ENCODE measurements at regions not wholly inside any gene's neighbourhood (a gene's known extent, or its start where the extent isn't known, plus 50 kb on each side); places are given as distances from the start of the nearest gene placed in this dataset.

DNA sequence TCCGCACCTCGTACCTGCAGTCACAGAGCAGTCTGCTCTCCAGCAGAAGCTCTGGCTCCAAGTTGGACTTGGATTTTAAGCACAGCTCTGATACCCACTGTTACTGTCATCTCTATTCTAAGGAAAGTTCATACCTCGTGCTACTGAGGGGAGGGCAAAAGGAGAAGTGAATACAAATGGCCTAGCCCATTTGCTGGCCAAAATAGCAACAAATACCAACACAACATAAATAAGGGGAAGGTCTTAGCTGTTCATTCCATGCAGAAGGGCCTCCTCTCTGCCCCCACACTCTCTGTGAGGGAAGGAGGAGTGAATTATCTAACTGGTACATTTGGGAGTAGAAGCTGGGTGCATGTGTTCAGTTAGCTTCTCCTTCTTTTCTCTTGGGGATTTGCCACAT is 739.4 kb upstream of the RAB6C start:
- TF ChIP-seq, protein P1, sequence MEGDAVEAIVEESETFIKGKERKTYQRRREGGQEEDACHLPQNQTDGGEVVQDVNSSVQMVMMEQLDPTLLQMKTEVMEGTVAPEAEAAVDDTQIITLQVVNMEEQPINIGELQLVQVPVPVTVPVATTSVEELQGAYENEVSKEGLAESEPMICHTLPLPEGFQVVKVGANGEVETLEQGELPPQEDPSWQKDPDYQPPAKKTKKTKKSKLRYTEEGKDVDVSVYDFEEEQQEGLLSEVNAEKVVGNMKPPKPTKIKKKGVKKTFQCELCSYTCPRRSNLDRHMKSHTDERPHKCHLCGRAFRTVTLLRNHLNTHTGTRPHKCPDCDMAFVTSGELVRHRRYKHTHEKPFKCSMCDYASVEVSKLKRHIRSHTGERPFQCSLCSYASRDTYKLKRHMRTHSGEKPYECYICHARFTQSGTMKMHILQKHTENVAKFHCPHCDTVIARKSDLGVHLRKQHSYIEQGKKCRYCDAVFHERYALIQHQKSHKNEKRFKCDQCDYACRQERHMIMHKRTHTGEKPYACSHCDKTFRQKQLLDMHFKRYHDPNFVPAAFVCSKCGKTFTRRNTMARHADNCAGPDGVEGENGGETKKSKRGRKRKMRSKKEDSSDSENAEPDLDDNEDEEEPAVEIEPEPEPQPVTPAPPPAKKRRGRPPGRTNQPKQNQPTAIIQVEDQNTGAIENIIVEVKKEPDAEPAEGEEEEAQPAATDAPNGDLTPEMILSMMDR (conservative IDR thresholded peaks at IDR 0.05) = no peak
- no peak for TF ChIP-seq EZH2 (IDR thresholded peaks at IDR 0.05; ENCODE audit: low read depth)
